ENCODE measurements at regions not wholly inside any gene's neighbourhood (a gene's known extent, or its start where the extent isn't known, plus 50 kb on each side); places are given as distances from the start of the nearest gene placed in this dataset.

GRCh38 chr6:92270365-92270764, 1149.0 kb downstream of the EPHA7 start:
- TF ChIP-seq EZH2 (IDR thresholded peaks at IDR 0.05; ENCODE audit: borderline replicate concordance, low read depth, low read length, poor library complexity, severe bottlenecking) (no peak), CTCF (conservative IDR thresholded peaks at IDR 0.05; ENCODE audit: low read depth, low read length) (no peak)

All from A673 (cell line).